H9 (cell line): ENCODE measurements at regions not wholly inside any gene's neighbourhood (a gene's known extent, or its start where the extent isn't known, plus 50 kb on each side); places are given as distances from the start of the nearest gene placed in this dataset.

Source experiments
- DNase-seq: peaks from one replicate; pipeline ENCODE4 v3.0.0-alpha.2; 2017
- H2AFZ ChIP-seq: one replicate; pipeline ENCODE4 v1.6.1; 2013; ENCODE audit warnings: mild to moderate bottlenecking, low read length, control low read depth, moderate library complexity
- H2AK5ac ChIP-seq: 2 replicates; pipeline ENCODE4 v1.6.1; 2013; ENCODE audit warnings: low read length, control low read depth, mixed read lengths; ENCODE audit not compliant: insufficient read length
- H2BK120ac ChIP-seq: one replicate; pipeline ENCODE4 v1.6.1; 2013; ENCODE audit warnings: low read depth, mild to moderate bottlenecking, low read length, control low read depth, inconsistent platforms; ENCODE audit not compliant: poor library complexity, severe bottlenecking
- H2BK12ac ChIP-seq: 2 replicates; pipeline ENCODE4 v1.6.1; 2013; ENCODE audit warnings: low read length, control low read depth, mixed read lengths, low read depth; ENCODE audit not compliant: insufficient read length
- H2BK15ac ChIP-seq: 2 replicates; pipeline ENCODE4 v1.6.1; 2013; ENCODE audit warnings: low read depth, low read length, control low read depth
- H2BK20ac ChIP-seq: one replicate; pipeline ENCODE4 v1.6.1; 2013; ENCODE audit warnings: low read depth, mild to moderate bottlenecking, low read length, control low read depth, inconsistent platforms; ENCODE audit not compliant: poor library complexity, severe bottlenecking
- H2BK5ac ChIP-seq: 2 replicates; pipeline ENCODE4 v1.6.1; 2013; ENCODE audit warnings: low read length, control low read depth, mixed read lengths; ENCODE audit not compliant: insufficient read length
- H3K14ac ChIP-seq: 2 replicates; pipeline ENCODE4 v1.6.1; 2013; ENCODE audit warnings: low read length, control low read depth; ENCODE audit not compliant: insufficient read depth
- H3K18ac ChIP-seq: 2 replicates; pipeline ENCODE4 v1.6.1; 2013; ENCODE audit warnings: low read depth, mild to moderate bottlenecking, mixed read lengths, low read length, control low read depth; ENCODE audit not compliant: insufficient read length
- H3K23ac ChIP-seq: 2 replicates; pipeline ENCODE4 v1.6.1; 2013; ENCODE audit warnings: low read length, control low read depth, mixed read lengths, low read depth; ENCODE audit not compliant: insufficient read length
- H3K23me2 ChIP-seq: 2 replicates; pipeline ENCODE4 v1.6.1; 2013; ENCODE audit warnings: low read depth, mild to moderate bottlenecking, mixed read lengths, low read length, control low read depth; ENCODE audit not compliant: insufficient read length, poor library complexity, severe bottlenecking
- H3K27ac ChIP-seq: 2 replicates; pipeline ENCODE4 v1.5.1; 2013; ENCODE audit warnings: low read length, control low read depth, mixed read lengths, low read depth; ENCODE audit not compliant: insufficient read length
- H3K27me3 ChIP-seq: 2 replicates; pipeline ENCODE4 v1.6.1; 2013; ENCODE audit warnings: low read length, control low read depth, inconsistent platforms; ENCODE audit not compliant: insufficient read depth
- H3K4ac ChIP-seq: 2 replicates; pipeline ENCODE4 v1.6.1; 2013; ENCODE audit warnings: low read depth, mild to moderate bottlenecking, control low read depth, inconsistent platforms, low read length, moderate library complexity
- H3K4me1 ChIP-seq: 2 replicates; pipeline ENCODE4 v1.6.1; 2013; ENCODE audit warnings: low read length, control low read depth, inconsistent platforms; ENCODE audit not compliant: insufficient read depth
- H3K4me2 ChIP-seq: 2 replicates; pipeline ENCODE4 v1.6.1; 2013; ENCODE audit warnings: low read length, control low read depth, mixed read lengths; ENCODE audit not compliant: insufficient read length, insufficient read depth
- H3K56ac ChIP-seq: 2 replicates; pipeline ENCODE4 v1.6.1; 2013; ENCODE audit warnings: low read depth, mild to moderate bottlenecking, mixed read lengths, low read length, control low read depth; ENCODE audit not compliant: insufficient read length
- H3K79me1 ChIP-seq: 2 replicates; pipeline ENCODE4 v1.6.1; 2013; ENCODE audit warnings: low read depth, mild to moderate bottlenecking, moderate library complexity, low read length, control low read depth, inconsistent platforms; ENCODE audit not compliant: insufficient read depth, poor library complexity, severe bottlenecking
- H3K79me2 ChIP-seq: 2 replicates; pipeline ENCODE4 v1.6.1; 2013; ENCODE audit warnings: low read length, control low read depth, inconsistent platforms; ENCODE audit not compliant: insufficient read depth
- H3K9ac ChIP-seq: 2 replicates; pipeline ENCODE4 v1.6.1; 2013; ENCODE audit warnings: low read length, control low read depth, mixed read lengths; ENCODE audit not compliant: insufficient read length; ENCODE audit errors: extremely low read depth
- H3K9me3 ChIP-seq: one replicate; pipeline ENCODE4 v1.6.1; 2013; ENCODE audit warnings: low read depth, low read length, inconsistent platforms; ENCODE audit not compliant: control insufficient read depth
- H3T11ph ChIP-seq: one replicate; pipeline ENCODE4 v1.6.1; 2013; ENCODE audit warnings: mild to moderate bottlenecking, low read length, control low read depth, inconsistent platforms
- H4K20me1 ChIP-seq: one replicate; pipeline ENCODE4 v1.6.1; 2013; ENCODE audit not compliant: control insufficient read depth, insufficient read length, insufficient read depth
- H4K5ac ChIP-seq: 2 replicates; pipeline ENCODE4 v1.6.1; 2013; ENCODE audit warnings: low read depth, mild to moderate bottlenecking, mixed read lengths, low read length, control low read depth; ENCODE audit not compliant: insufficient read length
- H4K8ac ChIP-seq: replicated peaks from 2 replicates; pipeline ENCODE4 v1.6.1; 2013; ENCODE audit warnings: low read length, control low read depth, mixed read lengths, low read depth; ENCODE audit not compliant: insufficient read length
- H4K91ac ChIP-seq: 2 replicates; pipeline ENCODE4 v1.6.1; 2013; ENCODE audit warnings: low read depth, mild to moderate bottlenecking, moderate library complexity, mixed read lengths, low read length, control low read depth; ENCODE audit not compliant: insufficient read length
- H3K27ac Mint-ChIP-seq, 3 experiments: 2 replicates in 2 of 3; 3 replicates in 1 of 3; pipeline ENCODE4 v1.8.0; 2020 to 2021; ENCODE audit warnings: mixed read lengths in 3 of 3, mild to moderate bottlenecking in 1 of 3, moderate library complexity in 1 of 3
- H3K27me3 Mint-ChIP-seq: 2 replicates; pipeline ENCODE4 v1.8.0; 2021; ENCODE audit warnings: low read depth, mild to moderate bottlenecking, moderate library complexity, mixed read lengths
- H3K36me3 Mint-ChIP-seq, 3 experiments: 2 replicates in 2 of 3; 3 replicates in 1 of 3; pipeline ENCODE4 v1.8.0; 2020 to 2021; ENCODE audit warnings: low read depth in 3 of 3, mixed read lengths in 3 of 3; ENCODE audit not compliant: insufficient read depth in 1 of 3
- H3K4me1 Mint-ChIP-seq, 2 experiments: 2 replicates each; pipeline ENCODE4 v1.8.0; 2020; ENCODE audit warnings: mixed read lengths in 2 of 2
- H3K4me3 Mint-ChIP-seq, 2 experiments: 2 replicates in 1 of 2; 3 replicates in 1 of 2; pipeline ENCODE4 v1.8.0; 2020 to 2021; ENCODE audit warnings: mild to moderate bottlenecking in 2 of 2, mixed read lengths in 2 of 2, moderate library complexity in 1 of 2
- H3K9me3 Mint-ChIP-seq, 2 experiments: 2 replicates in 1 of 2; 3 replicates in 1 of 2; pipeline ENCODE4 v1.8.0; 2020; ENCODE audit warnings: mild to moderate bottlenecking in 2 of 2, mixed read lengths in 2 of 2, moderate library complexity in 1 of 2
- WGBS: extraction: QIAGEN DNeasy Blood & Tissue Kit; methylation state at CpG from one replicate; pipeline ENCODE4 v1.1.7; 2013; ENCODE audit warnings: missing lambda C conversion rate, low lambda C conversion rate, mixed read lengths; ENCODE audit not compliant: insufficient read length; ENCODE audit errors: extremely low coverage; 5-methylcytosine and 5-hydroxymethylcytosine counted together
- TF ChIP-seq, protein P1 (sequence below): fragments of 200-600 bp; sonication (generic); conservative IDR thresholded peaks from 3 replicates; pipeline ENCODE4 v1.8.0; 2021; ENCODE audit warnings: antibody characterized with exemption, mild to moderate bottlenecking

DNA sequence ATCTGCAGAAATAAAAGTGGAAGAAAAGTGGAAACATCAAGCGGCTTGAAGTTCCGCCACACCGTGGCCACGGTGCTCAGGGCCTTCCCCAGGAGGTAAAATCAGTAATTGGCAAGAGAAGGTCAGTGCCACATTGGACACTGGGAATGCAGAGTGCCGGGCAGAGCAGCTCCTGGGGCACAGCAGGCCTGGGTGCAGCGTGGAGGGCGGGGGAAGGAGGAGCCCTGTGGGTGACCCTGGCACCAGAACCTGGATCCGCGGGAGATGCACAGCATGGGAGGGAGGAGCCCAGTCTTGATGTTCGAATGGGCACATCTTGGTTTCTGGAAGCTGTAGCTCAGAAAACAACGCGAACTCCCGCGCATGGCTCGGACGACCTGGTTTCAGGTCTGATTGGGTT lies 630.2 kb downstream of the GALR1 start:
- Histone ChIP-seq H3T11ph (no peak overlapping the region), H4K8ac (no peak overlapping the region), H3K4me1 (no peaks in the 10 kb centered on the region), H3K79me1 (no peaks in the 10 kb centered on the region), H3K23ac (no peak overlapping the region), H2BK120ac (no peak overlapping the region), H4K91ac (no peak overlapping the region), H3K56ac (no peak overlapping the region), H2BK15ac (no peak overlapping the region), H3K4me2 (no peak overlapping the region), H3K9ac (no peak overlapping the region), H4K20me1 (no peaks in the 10 kb centered on the region), H3K27me3 (no peaks in the 10 kb centered on the region), H3K23me2 (no peaks in the 10 kb centered on the region), H3K18ac (no peak overlapping the region), H2AFZ (no peak overlapping the region), H3K14ac (no peak overlapping the region), H3K4ac (no peak overlapping the region), H3K9me3 (no peaks in the 10 kb centered on the region), H3K79me2 (no peaks in the 10 kb centered on the region), H2BK5ac (no peak overlapping the region), H2AK5ac (no peak overlapping the region), H2BK20ac (no peak overlapping the region), H3K27ac (no peak overlapping the region), H4K5ac (no peak overlapping the region), H2BK12ac (no peak overlapping the region)
- no CpG with 5 or more reads among the region's 16 CpGs for WGBS
- H3K4me1 Mint-ChIP-seq: no peaks in the 10 kb centered on the region
- TF ChIP-seq, protein P1, sequence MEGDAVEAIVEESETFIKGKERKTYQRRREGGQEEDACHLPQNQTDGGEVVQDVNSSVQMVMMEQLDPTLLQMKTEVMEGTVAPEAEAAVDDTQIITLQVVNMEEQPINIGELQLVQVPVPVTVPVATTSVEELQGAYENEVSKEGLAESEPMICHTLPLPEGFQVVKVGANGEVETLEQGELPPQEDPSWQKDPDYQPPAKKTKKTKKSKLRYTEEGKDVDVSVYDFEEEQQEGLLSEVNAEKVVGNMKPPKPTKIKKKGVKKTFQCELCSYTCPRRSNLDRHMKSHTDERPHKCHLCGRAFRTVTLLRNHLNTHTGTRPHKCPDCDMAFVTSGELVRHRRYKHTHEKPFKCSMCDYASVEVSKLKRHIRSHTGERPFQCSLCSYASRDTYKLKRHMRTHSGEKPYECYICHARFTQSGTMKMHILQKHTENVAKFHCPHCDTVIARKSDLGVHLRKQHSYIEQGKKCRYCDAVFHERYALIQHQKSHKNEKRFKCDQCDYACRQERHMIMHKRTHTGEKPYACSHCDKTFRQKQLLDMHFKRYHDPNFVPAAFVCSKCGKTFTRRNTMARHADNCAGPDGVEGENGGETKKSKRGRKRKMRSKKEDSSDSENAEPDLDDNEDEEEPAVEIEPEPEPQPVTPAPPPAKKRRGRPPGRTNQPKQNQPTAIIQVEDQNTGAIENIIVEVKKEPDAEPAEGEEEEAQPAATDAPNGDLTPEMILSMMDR: no peak
- H3K4me3 Mint-ChIP-seq: no peak overlapping the region
- peak overlapping the region in 1 of 3 experiments; percentile 92; a peak in 2 of 7 replicates for H3K27ac Mint-ChIP-seq
- no peak for DNase-seq
- H3K36me3 Mint-ChIP-seq: peaks cover 0 to 1% (median 0%) of the 10 kb centered on the region in 3 experiments; a peak in 1 of 7 replicates
- H3K27me3 Mint-ChIP-seq: no peaks in the 10 kb centered on the region; the same call in 1 of the 2 replicates
- peaks cover 3 to 5% of the 10 kb centered on the region in 2 experiments; a peak in 4 of 5 replicates for H3K9me3 Mint-ChIP-seq
